HG02763 (cell line): ENCODE measurements at regions not wholly inside any gene's neighbourhood (a gene's known extent, or its start where the extent isn't known, plus 50 kb on each side); places are given as distances from the start of the nearest gene placed in this dataset.

Source experiments
- ATAC-seq: cut with Tn5 transposase; IDR thresholded peaks from one replicate; pipeline ENCODE4 v1.9.1; 2021; ENCODE audit warnings: mild to moderate bottlenecking, moderate library complexity; ENCODE audit not compliant: unreplicated experiment

- ATAC-seq: no peak
Observed at GRCh38 chr6:147023148-147023547, 181.1 kb upstream of the STXBP5 start.

DNA sequence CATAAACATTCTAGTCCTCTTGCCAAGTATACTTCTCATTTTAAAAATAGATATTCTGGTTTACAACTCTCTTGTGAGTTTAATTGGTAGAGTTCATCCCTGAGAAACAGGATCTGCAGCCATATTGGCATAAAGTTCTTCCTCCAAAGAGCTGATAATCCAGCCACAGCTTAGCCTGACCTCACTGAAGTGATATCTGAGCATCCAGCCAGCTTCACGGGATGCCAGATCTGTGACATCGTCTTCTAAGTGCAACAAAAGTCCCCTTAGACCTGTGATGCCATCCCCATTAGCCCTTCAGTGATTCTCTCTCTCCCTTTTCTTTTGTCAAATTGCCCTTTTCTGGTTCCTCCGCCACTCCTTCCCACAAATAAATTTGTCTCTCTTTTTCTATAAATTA lies 180.6 kb upstream of the STXBP5 start:
- ATAC-seq: no peak

- no peak for ATAC-seq
Observed at GRCh38 chr6:147029923-147030322, 174.3 kb upstream of the STXBP5 start.

DNA sequence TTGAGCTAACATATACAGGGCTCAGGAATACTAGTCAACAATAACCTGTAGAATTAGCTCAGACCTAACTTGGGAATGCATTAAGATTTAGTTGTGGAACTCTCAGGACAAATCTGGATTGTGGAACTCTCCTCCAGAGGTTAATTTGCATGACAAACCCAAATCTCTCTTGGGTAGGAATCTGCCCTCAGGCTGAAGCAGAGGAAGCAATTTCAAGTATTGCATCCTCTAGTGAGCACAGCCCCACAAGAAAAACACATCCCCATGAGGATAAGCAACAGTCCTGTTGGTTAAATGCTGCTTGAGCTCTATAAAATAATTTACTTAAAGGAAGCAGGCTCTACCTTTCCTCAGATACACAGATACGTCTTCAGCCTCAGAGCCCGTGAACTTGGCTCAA lies 170.9 kb upstream of the STXBP5 start:
- no peak for ATAC-seq

DNA sequence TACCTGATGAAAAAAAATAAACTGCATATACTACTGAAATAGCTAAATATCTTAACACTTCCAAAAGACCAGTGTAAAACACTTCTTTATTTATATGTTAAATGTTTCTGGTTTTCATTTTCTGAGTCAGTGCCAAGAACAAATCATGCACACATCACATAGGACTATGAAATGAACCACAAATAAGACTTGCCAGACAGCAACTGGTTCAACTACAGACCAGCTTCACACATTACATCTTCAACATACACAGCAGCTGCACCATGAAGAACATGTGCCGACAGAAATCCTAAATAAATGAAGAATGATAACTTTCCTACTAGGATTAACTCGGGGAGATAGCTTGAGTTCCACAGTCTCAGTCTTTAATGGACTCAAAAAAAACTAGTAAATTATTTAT lies 168.3 kb upstream of the STXBP5 start:
- ATAC-seq: no peak

DNA sequence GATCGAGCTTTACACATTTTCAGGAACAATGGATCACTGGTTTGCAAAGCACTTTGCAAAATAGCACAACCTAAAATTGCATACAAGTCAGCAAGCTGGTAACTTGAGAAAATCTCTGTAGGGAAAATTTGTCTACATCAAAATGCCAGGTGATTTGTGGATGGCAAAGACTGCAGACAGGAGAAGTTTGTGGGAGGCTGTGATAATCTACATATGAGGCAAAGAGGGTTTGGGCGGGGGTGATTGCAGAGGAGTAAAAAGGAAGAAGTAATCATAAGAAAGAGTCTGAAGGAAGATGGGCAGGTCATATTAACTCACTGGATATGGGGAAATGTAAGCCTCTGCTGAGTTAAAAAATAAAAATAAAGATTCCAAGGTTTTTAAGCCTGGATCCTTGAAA lies 166.3 kb upstream of the STXBP5 start:
- no peak for ATAC-seq

DNA sequence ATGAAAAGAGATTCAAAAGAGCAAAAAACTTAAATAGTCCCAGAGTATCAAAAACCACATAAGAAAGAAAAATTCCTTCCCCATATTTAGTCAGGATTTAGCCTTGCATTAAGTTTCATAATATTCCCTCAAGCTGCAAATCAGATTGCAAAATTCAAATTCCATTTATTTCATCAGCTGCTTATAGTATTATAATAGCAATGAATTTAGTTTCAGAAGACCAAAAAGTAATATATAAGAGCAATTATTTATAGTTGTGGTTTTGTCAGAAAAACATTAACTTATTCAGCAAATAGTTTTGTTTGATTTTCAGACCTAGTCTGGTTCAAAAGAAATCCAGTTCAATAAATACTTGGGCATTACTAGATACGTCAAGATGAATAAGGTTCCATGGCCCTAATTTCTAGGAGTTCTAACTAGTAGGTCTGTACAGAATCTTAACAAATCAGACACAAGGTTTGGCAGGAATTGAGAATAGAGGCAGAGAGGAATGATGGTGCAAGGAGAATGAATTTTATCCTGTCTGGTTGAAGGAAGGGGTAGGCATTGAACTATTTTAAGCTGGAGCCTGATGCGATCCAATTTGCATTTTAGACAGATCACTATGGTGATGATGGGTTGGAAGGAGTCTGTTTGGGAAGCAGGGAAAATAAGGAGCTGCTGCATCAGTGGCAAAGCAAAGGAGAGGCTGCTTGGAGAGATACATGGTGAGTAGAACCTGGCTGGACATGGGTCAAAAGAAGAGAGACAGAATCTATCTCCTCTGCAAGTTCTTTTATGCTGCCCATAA lies 163.9 kb upstream of the STXBP5 start:
- no peak for ATAC-seq

DNA sequence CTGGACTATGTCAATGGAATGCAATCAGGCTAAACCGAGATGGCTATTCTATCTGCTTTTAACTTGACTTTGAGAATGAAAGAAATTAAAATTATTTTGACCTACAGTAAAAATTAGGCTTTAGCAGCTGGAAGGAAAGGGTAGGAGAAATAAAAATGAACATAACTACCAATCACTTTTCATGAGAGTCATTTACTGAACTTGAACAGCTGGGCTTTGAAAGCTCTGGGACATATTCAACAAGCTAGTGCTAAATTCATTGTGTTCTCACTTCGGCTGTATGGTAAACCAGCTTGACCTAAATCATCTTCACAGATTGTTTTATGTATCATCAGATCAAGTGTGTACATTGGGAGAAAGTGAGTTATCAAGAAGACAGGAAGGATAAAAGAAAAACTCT lies 161.5 kb upstream of the STXBP5 start:
- ATAC-seq: no peak

- no peak for ATAC-seq
Observed at GRCh38 chr6:147043994-147044477, 160.2 kb upstream of the STXBP5 start.

GRCh38 chr6:147046141-147046877 lies 157.9 kb upstream of the STXBP5 start:
- no peak for ATAC-seq

DNA sequence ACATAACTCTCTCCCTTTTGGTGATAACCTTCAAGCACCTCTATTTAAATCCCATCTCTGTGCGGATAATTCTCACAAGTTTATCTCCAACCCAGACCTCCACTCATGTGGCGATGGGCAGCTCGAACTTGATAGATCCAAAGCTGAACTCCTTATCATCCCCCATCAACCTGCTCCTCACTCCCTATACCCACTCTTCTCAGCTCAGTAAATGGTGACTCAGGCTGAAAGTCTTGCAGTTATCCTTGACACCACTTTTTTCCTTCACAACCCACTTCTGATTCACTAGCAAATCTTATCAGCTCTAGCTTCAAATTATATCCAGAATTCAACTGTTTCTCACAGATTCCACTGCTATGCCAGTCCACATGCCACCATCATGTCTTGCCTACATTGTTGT lies 155.3 kb upstream of the STXBP5 start:
- ATAC-seq: no peak

DNA sequence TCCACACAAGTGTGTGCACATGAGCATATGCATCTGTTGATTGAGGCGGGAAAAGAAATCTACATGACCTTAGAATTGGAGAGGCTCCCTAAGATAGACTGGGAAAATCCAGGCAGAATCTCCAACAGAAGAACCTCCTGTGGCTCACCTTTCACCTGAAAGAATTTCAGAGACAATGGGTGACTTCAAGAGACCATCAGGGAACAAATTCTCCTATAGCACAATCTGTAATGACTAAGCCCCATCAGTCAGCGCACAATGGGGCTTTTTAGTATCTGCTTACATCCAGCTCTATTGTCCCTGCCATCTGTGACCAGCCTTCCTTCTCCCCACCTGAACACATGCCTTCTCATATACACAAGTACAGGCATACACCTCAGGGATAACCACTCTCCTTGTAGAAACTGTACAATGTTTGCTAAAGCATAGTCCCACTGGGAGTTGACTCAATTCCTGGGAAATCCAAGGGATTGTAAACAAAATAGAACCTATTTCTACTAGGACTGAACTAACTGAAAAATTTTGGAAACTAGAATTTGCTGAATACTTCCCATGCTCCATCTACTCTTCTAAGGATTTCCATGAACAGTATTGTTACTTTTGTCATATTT lies 150.8 kb upstream of the STXBP5 start:
- ATAC-seq: no peak

DNA sequence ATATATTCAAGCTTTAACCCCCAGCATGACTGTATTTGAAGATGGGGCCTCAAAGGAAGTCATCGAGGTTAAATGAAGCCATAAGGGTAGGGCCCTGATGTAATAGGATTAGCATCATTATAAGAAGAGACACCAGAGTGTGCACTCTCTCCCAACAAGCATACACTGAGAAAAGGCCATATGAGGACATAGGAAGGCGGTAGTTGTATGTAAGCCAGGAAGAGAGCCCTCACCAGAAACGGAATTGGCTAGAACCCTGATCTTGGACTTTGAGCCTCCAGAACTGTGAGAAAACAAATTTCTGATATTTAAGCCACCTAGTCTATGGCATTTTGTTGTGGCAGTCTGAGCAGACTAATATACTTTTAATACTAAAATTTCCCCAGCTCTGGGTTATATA lies 150.1 kb upstream of the STXBP5 start:
- ATAC-seq: no peak

GRCh38 chr6:147054871-147055270 lies 149.3 kb upstream of the STXBP5 start:
- no peak for ATAC-seq

GRCh38 chr6:147055821-147056392 lies 148.3 kb upstream of the STXBP5 start:
- ATAC-seq: no peak

DNA sequence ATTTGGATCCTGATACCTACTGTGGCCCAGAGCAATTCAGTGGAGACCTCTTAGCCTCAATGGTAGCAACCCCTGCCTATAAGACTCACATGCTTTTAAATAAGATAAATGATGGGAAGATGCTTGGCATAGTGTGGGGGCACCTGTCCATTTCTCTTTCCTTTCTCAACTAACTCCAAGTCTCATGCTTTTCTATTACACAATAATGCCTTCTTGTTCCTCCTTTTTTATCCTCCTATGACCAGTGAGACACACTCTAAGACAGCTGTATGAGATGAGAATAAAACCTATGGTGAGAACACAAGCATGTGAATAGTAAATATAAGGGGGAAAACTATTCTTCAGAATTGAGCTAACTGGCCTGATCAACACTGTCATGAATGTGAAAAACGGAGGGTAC lies 147.0 kb upstream of the STXBP5 start:
- ATAC-seq: no peak

- ATAC-seq: no peak
Observed at GRCh38 chr6:147057705-147058342, 146.4 kb upstream of the STXBP5 start.

DNA sequence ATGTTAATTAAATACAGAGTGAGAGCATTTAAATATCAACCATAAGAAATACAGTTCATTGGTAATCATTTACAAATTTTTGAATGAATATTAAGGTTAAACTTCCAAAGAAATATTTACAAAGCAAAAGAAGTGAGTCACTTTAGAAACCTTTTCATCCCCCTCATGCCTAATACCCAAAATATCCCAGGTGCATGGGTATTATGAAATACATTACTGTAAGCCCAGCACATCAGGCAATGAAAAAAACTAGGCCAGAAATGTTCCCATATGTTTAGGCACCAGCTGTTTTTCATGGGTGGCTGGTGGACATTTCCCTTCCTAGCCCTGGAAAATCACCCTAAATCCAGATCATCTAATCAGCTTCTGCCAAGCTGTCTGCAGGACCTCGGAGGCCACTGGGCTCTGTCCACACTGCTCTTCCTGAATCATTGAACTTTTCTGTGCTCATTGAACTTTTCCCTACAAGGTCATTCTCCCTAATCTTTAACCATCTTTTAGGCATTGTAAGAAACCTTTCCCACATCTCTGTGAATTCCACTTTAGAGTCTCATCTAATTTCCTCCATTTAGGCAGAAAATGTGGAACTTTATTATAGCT lies 145.3 kb upstream of the STXBP5 start:
- no peak for ATAC-seq

DNA sequence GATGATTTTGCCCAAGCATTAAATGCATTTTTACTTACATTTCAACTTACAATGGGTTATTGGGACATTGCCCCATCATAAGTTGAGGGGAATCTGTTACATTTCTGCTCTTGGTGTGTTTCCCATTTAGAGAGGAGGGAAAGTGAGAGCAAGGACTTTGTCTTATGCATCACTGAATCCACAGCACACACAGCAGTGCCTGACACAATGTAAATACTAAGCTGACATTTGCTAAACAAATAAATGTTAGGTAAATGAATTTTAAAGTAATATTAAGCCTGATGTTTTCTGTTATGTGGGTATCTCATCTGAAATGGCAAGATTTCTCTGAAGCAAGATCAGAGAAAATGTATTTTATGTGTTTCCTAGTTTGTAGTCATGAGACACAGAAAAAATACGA lies 143.6 kb upstream of the STXBP5 start:
- ATAC-seq: no peak

DNA sequence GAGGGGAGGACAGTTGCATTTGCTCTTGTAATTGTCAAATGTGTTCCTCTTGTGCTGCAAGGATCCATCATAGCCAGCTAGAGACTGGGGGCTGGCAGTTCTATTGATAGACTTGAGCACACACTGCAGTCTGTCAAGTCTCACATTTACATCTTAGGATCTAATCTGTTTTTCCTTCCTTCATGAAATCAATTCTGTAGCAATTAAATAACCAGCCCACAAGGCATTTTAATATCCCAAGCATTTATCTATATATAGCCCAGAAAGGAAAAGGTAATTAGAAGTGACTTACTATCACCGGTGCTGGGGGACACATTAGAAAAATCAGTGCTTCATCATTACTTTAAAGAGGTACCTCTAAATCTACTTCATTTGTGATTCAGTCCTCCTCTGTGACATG lies 143.0 kb upstream of the STXBP5 start:
- no peak for ATAC-seq
